PFSK-1 (cell line): ENCODE measurements at regions not wholly inside any gene's neighbourhood (a gene's known extent, or its start where the extent isn't known, plus 50 kb on each side); places are given as distances from the start of the nearest gene placed in this dataset.

Source experiments
- FOXP2 ChIP-seq: optimal IDR thresholded peaks from 2 replicates; pipeline ENCODE3; 2011; ENCODE audit warnings: borderline replicate concordance, control low read depth, inconsistent platforms; ENCODE audit not compliant: insufficient read depth; ENCODE audit errors: extremely low read length, extremely low read depth
- POLR2AphosphoS5 ChIP-seq: IDR thresholded peaks from 2 replicates; pipeline ENCODE4 v1.6.1; 2012; ENCODE audit warnings: low read depth, mild to moderate bottlenecking, control low read depth, low read length, moderate library complexity
- SIN3A ChIP-seq: IDR thresholded peaks from 2 replicates; pipeline ENCODE4 v1.6.1; 2012; ENCODE audit warnings: mild to moderate bottlenecking, low read length, moderate library complexity, borderline replicate concordance; ENCODE audit not compliant: insufficient read depth
- TAF1 ChIP-seq: IDR thresholded peaks from 2 replicates; pipeline ENCODE4 v1.6.1; 2012; ENCODE audit warnings: low read length, control low read depth, borderline replicate concordance; ENCODE audit not compliant: insufficient read depth
- TF ChIP-seq, protein P1 (sequence below), 2 experiments: IDR thresholded peaks; 2 replicates each; pipeline versions ENCODE4 v1.6.1 to v1.8.0; 2011 to 2012; ENCODE audit warnings: low read depth in 2 of 2, low read length in 2 of 2, control low read depth in 1 of 2, inconsistent platforms in 1 of 2, mild to moderate bottlenecking in 1 of 2, moderate library complexity in 1 of 2; ENCODE audit not compliant: insufficient read depth in 1 of 2

GRCh38 chr12:17169726-17170471, 563.9 kb upstream of the LMO3 start:
- TF ChIP-seq SIN3A, result no peak

DNA sequence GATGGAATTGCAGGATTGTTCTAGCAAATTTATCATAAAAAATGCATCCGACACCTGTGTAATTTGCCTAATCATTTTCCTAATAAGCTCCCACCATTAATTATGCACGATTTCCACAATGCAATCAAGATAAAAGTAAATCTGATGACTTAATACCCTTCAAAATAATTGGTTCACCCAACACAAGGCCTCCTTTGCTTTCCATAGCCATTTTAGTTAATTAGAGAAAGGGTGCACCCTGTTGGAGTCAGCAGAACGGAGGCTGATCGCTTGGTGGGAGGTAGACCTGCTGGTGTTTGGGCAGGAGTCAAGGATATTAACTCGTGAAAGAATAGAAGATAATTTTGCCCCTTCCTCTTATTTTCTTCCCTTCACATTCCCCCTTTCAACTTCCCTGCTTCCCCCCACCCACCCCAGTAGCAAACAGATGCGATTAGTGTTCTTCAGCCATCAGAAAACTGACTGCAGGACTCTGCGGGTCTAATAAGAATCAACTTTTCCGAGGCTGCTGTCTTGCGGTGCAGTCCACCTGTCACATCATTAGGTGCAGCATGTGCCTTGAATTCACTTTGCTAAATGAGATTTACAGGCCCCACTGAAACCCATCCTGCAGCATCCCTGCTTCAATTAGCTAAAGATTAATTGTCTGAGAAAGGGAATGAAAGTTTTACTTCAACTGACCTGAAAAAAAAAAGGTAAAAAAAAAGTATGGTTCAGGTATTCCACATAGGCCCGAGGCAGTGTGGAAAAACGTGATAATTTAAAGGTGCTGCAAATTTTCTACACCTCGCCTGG, 553.7 kb upstream of the LMO3 start:
- TF ChIP-seq SIN3A (no peak), FOXP2 (no peak), POLR2AphosphoS5 (no peak), TAF1 (no peak)
- TF ChIP-seq, protein P1, sequence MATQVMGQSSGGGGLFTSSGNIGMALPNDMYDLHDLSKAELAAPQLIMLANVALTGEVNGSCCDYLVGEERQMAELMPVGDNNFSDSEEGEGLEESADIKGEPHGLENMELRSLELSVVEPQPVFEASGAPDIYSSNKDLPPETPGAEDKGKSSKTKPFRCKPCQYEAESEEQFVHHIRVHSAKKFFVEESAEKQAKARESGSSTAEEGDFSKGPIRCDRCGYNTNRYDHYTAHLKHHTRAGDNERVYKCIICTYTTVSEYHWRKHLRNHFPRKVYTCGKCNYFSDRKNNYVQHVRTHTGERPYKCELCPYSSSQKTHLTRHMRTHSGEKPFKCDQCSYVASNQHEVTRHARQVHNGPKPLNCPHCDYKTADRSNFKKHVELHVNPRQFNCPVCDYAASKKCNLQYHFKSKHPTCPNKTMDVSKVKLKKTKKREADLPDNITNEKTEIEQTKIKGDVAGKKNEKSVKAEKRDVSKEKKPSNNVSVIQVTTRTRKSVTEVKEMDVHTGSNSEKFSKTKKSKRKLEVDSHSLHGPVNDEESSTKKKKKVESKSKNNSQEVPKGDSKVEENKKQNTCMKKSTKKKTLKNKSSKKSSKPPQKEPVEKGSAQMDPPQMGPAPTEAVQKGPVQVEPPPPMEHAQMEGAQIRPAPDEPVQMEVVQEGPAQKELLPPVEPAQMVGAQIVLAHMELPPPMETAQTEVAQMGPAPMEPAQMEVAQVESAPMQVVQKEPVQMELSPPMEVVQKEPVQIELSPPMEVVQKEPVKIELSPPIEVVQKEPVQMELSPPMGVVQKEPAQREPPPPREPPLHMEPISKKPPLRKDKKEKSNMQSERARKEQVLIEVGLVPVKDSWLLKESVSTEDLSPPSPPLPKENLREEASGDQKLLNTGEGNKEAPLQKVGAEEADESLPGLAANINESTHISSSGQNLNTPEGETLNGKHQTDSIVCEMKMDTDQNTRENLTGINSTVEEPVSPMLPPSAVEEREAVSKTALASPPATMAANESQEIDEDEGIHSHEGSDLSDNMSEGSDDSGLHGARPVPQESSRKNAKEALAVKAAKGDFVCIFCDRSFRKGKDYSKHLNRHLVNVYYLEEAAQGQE (IDR thresholded peaks at IDR 0.05; ENCODE audit: insufficient read depth in 1 of 2, low read depth in 2 of 2, low read length in 2 of 2), result no peak

GRCh38 chr12:17158201-17158600, 552.2 kb upstream of the LMO3 start:
- no peak for TF ChIP-seq TAF1
- TF ChIP-seq SIN3A, result no peak
- TF ChIP-seq, protein P1 (IDR thresholded peaks at IDR 0.05; ENCODE audit: insufficient read depth in 1 of 2, low read depth in 2 of 2, low read length in 2 of 2), result no peak

DNA sequence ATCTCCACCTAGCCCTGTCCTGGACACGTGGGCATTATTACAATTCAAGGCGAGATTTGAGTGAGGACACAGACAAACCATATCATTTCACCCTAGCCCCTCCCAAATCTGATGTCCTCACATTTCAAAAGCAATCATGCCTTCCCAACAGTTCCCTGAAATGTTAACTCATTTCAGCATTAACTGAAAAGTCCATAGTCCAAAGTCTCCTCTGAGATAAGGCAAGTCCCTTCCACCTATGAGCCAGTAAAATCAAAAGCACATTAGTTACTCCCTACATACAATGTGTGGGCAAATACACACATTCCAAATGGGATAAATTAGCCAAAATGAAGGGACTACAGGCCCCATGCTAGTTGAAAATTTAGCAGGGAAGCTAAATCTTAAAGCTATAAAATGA, 546.0 kb upstream of the LMO3 start:
- TF ChIP-seq SIN3A, result no peak
- TF ChIP-seq FOXP2, result no peak
- no peak for TF ChIP-seq TAF1
- TF ChIP-seq, protein P1 (IDR thresholded peaks at IDR 0.05; ENCODE audit: insufficient read depth in 1 of 2, low read depth in 2 of 2, low read length in 2 of 2), result no peak
- no peak for TF ChIP-seq POLR2AphosphoS5

GRCh38 chr12:17148706-17149105, 542.7 kb upstream of the LMO3 start:
- TF ChIP-seq, protein P1 (IDR thresholded peaks at IDR 0.05; ENCODE audit: insufficient read depth in 1 of 2, low read depth in 2 of 2, low read length in 2 of 2), result no peak
- TF ChIP-seq SIN3A, result no peak
- no peak for TF ChIP-seq POLR2AphosphoS5
- TF ChIP-seq TAF1, result no peak
- TF ChIP-seq FOXP2, result no peak
